Neural progenitor cell (in vitro differentiated cells): ENCODE measurements at regions not wholly inside any gene's neighbourhood (a gene's known extent, or its start where the extent isn't known, plus 50 kb on each side); places are given as distances from the start of the nearest gene placed in this dataset.

Source experiments
- DNase-seq: peaks from one replicate; pipeline ENCODE4 v3.0.0-alpha.2; 2016; ENCODE audit warnings: low spot score
- H2AFZ ChIP-seq: fragments of 200-600 bp; sonication (generic); replicated peaks from 2 replicates; pipeline ENCODE4 v1.6.1; 2016; ENCODE audit warnings: antibody characterized with exemption
- H3F3A ChIP-seq: fragments of 200-600 bp; sonication (generic); 2 replicates; pipeline ENCODE4 v1.6.1; 2016; ENCODE audit warnings: antibody characterized with exemption, low read depth
- H3K27ac ChIP-seq: fragments of 200-600 bp; sonication (generic); 2 replicates; pipeline ENCODE4 v1.5.1; 2016; ENCODE audit warnings: mild to moderate bottlenecking
- H3K27me3 ChIP-seq: fragments of 200-600 bp; sonication (generic); 2 replicates; pipeline ENCODE4 v1.6.1; 2016; ENCODE audit warnings: mild to moderate bottlenecking, moderate library complexity
- H3K36me3 ChIP-seq: fragments of 200-600 bp; sonication (generic); 2 replicates; pipeline ENCODE4 v1.5.1; 2016
- H3K4me1 ChIP-seq: fragments of 200-600 bp; sonication (generic); 2 replicates; pipeline ENCODE4 v1.6.1; 2016; ENCODE audit warnings: mixed run types
- H3K4me2 ChIP-seq: fragments of 200-600 bp; sonication (generic); 2 replicates; pipeline ENCODE4 v1.6.1; 2016
- H3K4me3 ChIP-seq: fragments of 200-600 bp; sonication (generic); 2 replicates; pipeline ENCODE4 v1.5.1; 2016
- H3K79me2 ChIP-seq: fragments of 200-600 bp; sonication (generic); 2 replicates; pipeline ENCODE4 v1.6.1; 2016; ENCODE audit warnings: low read depth
- H3K9ac ChIP-seq: fragments of 200-600 bp; sonication (generic); 2 replicates; pipeline ENCODE4 v1.6.1; 2016
- H3K9me3 ChIP-seq: fragments of 200-600 bp; sonication (generic); 2 replicates; pipeline ENCODE4 v1.5.1; 2016; ENCODE audit warnings: low read depth
- H4K20me1 ChIP-seq: fragments of 200-600 bp; sonication (generic); 2 replicates; pipeline ENCODE4 v1.6.1; 2016; ENCODE audit warnings: low read depth
- H3K27ac Mint-ChIP-seq: 3 replicates; pipeline ENCODE4 v1.8.0; 2021; ENCODE audit warnings: mixed read lengths
- H3K27me3 Mint-ChIP-seq: 2 replicates; pipeline ENCODE4 v1.8.0; 2022; ENCODE audit warnings: low read depth, mild to moderate bottlenecking, inconsistent platforms, moderate library complexity, mixed read lengths; ENCODE audit not compliant: insufficient read depth
- H3K36me3 Mint-ChIP-seq: 3 replicates; pipeline ENCODE4 v1.8.0; 2021; ENCODE audit warnings: mixed read lengths
- H3K4me1 Mint-ChIP-seq: 3 replicates; pipeline ENCODE4 v1.8.0; 2021; ENCODE audit warnings: mixed read lengths
- H3K4me3 Mint-ChIP-seq: 3 replicates; pipeline ENCODE4 v1.8.0; 2021; ENCODE audit warnings: mild to moderate bottlenecking, moderate library complexity, mixed read lengths
- H3K9me3 Mint-ChIP-seq: 3 replicates; pipeline ENCODE4 v1.8.0; 2020; ENCODE audit warnings: mixed read lengths
- EZH2 ChIP-seq: fragments of 200-600 bp; sonication (generic); IDR thresholded peaks from 2 replicates; pipeline ENCODE4 v1.6.1; 2017; ENCODE audit warnings: antibody characterized with exemption, mild to moderate bottlenecking, moderate library complexity
- EZH2phosphoT487 ChIP-seq: fragments of 200-600 bp; sonication (generic); IDR thresholded peaks from 2 replicates; pipeline ENCODE4 v1.6.1; 2017; ENCODE audit warnings: antibody characterized with exemption
- TF ChIP-seq, protein P1 (sequence below): fragments of 200-600 bp; sonication (generic); IDR thresholded peaks from 2 replicates; pipeline ENCODE4 v1.5.1; 2017; ENCODE audit warnings: antibody characterized with exemption, mild to moderate bottlenecking

DNA sequence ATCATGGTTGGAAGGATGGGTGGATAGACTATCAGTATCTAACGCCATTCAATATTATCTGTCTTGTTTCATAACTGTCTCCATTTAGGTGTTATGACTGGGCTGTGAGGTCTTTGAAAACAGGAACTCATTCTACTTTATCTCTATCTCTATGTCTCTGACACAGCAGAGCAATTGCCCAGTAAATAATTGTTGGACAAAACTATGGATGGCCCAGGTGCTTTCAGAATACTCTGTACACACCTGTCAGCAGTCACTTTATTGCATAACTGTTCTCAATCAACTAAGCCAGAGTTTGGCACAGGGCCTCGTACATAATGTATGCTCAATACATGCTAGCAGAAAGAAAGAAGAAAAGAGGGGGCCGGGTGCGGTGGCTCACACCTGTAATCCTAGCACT lies 210.3 kb downstream of the OPA1 start:
- Histone ChIP-seq H3K4me1 (peaks cover 8% of the 10 kb centered on the region), H4K20me1 (no peaks in the 10 kb centered on the region), H3K27ac (no peak overlapping the region), H3K4me2 (no peak overlapping the region), H2AFZ (no peak overlapping the region), H3K36me3 (no peaks in the 10 kb centered on the region), H3K79me2 (no peaks in the 10 kb centered on the region), H3K27me3 (no peaks in the 10 kb centered on the region), H3F3A (peaks cover under 1% of the 10 kb centered on the region), H3K9ac (no peak overlapping the region), H3K4me3 (no peak overlapping the region), H3K9me3 (no peaks in the 10 kb centered on the region)
- TF ChIP-seq EZH2 = no peak
- H3K27ac Mint-ChIP-seq = no peak overlapping the region
- peaks cover 14% of the 10 kb centered on the region for H3K27me3 Mint-ChIP-seq
- no peak for DNase-seq
- H3K36me3 Mint-ChIP-seq = no peaks in the 10 kb centered on the region
- peaks cover 25% of the 10 kb centered on the region for H3K4me1 Mint-ChIP-seq
- H3K4me3 Mint-ChIP-seq = no peak overlapping the region
- no peaks in the 10 kb centered on the region for H3K9me3 Mint-ChIP-seq

DNA sequence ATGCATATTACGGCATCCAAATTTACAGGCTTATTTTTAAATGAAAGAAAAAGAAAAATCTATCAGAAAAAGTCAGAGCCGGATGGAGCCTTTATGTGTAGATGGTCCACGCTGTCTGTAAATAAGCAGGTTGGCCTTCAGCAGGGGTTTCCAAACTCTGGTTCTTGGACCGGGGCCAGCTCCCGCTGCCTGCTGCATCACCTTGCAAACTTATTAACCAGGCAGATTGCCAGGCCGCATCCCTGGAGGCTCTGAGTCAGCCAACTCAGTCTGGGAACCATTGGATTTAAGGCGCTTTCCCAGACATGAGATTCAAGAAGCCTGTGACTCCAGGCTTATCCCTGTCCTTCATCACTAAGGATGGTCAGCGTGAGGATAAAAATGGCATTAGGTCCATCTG lies 212.4 kb downstream of the OPA1 start:
- H2AFZ ChIP-seq = no peak overlapping the region
- H3K4me2 ChIP-seq = no peak overlapping the region
- H3K4me3 ChIP-seq = no peak overlapping the region
- no peak overlapping the region for H3K27ac Mint-ChIP-seq
- H3K4me3 Mint-ChIP-seq = no peak overlapping the region
- H3K27me3 Mint-ChIP-seq = peaks cover 13% of the 10 kb centered on the region
- peaks cover 27% of the 10 kb centered on the region for H3K4me1 ChIP-seq
- H3K79me2 ChIP-seq = no peaks in the 10 kb centered on the region
- TF ChIP-seq, protein P1, sequence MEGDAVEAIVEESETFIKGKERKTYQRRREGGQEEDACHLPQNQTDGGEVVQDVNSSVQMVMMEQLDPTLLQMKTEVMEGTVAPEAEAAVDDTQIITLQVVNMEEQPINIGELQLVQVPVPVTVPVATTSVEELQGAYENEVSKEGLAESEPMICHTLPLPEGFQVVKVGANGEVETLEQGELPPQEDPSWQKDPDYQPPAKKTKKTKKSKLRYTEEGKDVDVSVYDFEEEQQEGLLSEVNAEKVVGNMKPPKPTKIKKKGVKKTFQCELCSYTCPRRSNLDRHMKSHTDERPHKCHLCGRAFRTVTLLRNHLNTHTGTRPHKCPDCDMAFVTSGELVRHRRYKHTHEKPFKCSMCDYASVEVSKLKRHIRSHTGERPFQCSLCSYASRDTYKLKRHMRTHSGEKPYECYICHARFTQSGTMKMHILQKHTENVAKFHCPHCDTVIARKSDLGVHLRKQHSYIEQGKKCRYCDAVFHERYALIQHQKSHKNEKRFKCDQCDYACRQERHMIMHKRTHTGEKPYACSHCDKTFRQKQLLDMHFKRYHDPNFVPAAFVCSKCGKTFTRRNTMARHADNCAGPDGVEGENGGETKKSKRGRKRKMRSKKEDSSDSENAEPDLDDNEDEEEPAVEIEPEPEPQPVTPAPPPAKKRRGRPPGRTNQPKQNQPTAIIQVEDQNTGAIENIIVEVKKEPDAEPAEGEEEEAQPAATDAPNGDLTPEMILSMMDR = no peak
- TF ChIP-seq EZH2phosphoT487 (no peak), EZH2 (no peak)
- no peaks in the 10 kb centered on the region for H3K36me3 Mint-ChIP-seq
- H3K9me3 ChIP-seq = no peaks in the 10 kb centered on the region
- no peaks in the 10 kb centered on the region for H4K20me1 ChIP-seq
- no peaks in the 10 kb centered on the region for H3K27me3 ChIP-seq
- peaks cover 32% of the 10 kb centered on the region for H3K4me1 Mint-ChIP-seq
- peaks cover 17% of the 10 kb centered on the region for H3F3A ChIP-seq
- H3K27ac ChIP-seq = no peak overlapping the region
- no peak overlapping the region for H3K9ac ChIP-seq
- no peaks in the 10 kb centered on the region for H3K9me3 Mint-ChIP-seq
- DNase-seq = no peak
- no peaks in the 10 kb centered on the region for H3K36me3 ChIP-seq

DNA sequence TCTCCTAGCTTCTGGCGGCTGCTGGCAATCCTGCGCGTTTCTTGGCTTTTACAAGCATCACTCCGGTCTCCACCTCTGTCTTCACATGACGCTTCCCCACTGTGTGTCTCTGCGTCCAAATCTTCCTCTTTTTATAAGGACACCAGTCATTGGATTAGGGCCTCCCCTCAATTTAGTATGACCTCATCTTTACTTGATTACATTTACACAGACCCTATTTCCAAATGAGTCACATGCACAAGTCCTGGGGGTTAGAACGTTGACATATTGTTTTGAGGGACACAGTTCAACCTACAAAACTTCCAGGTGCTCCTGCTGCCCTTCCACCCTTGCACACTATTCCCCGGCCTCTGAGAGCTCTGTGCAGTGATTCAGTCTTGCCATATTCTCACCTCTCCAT lies 215.3 kb downstream of the OPA1 start:
- Histone ChIP-seq H3K27ac (no peak overlapping the region), H3K4me1 (peaks cover 45% of the 10 kb centered on the region), H3K36me3 (no peaks in the 10 kb centered on the region), H3K9me3 (no peaks in the 10 kb centered on the region), H3K9ac (no peak overlapping the region), H2AFZ (no peak overlapping the region), H3K27me3 (no peaks in the 10 kb centered on the region), H3K4me3 (no peak overlapping the region), H3K79me2 (no peaks in the 10 kb centered on the region), H4K20me1 (no peaks in the 10 kb centered on the region), H3K4me2 (no peak overlapping the region), H3F3A (peaks cover 35% of the 10 kb centered on the region)
- Mint-ChIP-seq H3K4me1 (peaks cover 52% of the 10 kb centered on the region), H3K36me3 (no peaks in the 10 kb centered on the region), H3K9me3 (no peaks in the 10 kb centered on the region), H3K27ac (no peak overlapping the region), H3K27me3 (peaks cover 14% of the 10 kb centered on the region), H3K4me3 (no peak overlapping the region)
- TF ChIP-seq, protein P1 = no peak
- TF ChIP-seq EZH2 (no peak), EZH2phosphoT487 (no peak)
- no peak for DNase-seq

DNA sequence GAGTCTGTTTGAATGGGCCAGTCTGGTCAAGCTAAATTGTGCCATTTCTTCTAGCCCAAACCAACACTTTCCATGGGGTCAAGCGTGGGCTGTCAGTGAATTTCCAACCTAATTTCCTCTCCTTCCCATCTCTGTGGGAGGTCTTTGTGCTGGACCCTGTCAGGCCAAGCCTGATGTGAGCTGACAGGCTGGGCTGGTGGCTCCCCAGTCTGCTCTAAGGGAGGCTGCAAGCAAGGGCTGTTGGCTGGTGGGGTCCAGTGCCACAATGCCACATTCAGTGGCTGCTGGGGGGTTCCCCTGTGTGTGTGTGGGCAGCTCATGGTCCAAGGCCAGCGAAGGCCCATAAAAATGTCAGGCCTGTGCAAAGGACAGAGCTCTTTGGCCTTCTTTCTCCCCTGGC lies 216.1 kb downstream of the OPA1 start:
- H4K20me1 ChIP-seq = no peaks in the 10 kb centered on the region
- no peak overlapping the region for H3K9ac ChIP-seq
- no peak overlapping the region for H2AFZ ChIP-seq
- no peaks in the 10 kb centered on the region for H3K9me3 ChIP-seq
- no peak overlapping the region for H3K27ac ChIP-seq
- H3K4me1 Mint-ChIP-seq = peaks cover 55% of the 10 kb centered on the region
- no peak overlapping the region for H3K4me3 Mint-ChIP-seq
- no peaks in the 10 kb centered on the region for H3K36me3 Mint-ChIP-seq
- peak overlapping the region; percentile 65 for H3K27ac Mint-ChIP-seq
- no peaks in the 10 kb centered on the region for H3K9me3 Mint-ChIP-seq
- no peaks in the 10 kb centered on the region for H3K36me3 ChIP-seq
- H3K4me2 ChIP-seq = peak overlapping the region; percentile 44
- peaks cover 43% of the 10 kb centered on the region for H3F3A ChIP-seq
- DNase-seq = peak; percentile 75
- peaks cover 47% of the 10 kb centered on the region for H3K4me1 ChIP-seq
- no peaks in the 10 kb centered on the region for H3K79me2 ChIP-seq
- H3K4me3 ChIP-seq = no peak overlapping the region
- no peaks in the 10 kb centered on the region for H3K27me3 ChIP-seq
- peaks cover 14% of the 10 kb centered on the region for H3K27me3 Mint-ChIP-seq
- TF ChIP-seq, protein P1 = no peak
- TF ChIP-seq EZH2phosphoT487 = no peak
- TF ChIP-seq EZH2 = no peak
